Stomach smooth muscle (tissue), 2 donors: ENCODE measurements at regions not wholly inside any gene's neighbourhood (a gene's known extent, or its start where the extent isn't known, plus 50 kb on each side); places are given as distances from the start of the nearest gene placed in this dataset.

Experiments used
- H3K27ac ChIP-seq: one replicate; pipeline ENCODE4 v1.7.0; 2013; ENCODE audit warnings: mild to moderate bottlenecking, low read length, inconsistent platforms
- H3K27me3 ChIP-seq, 2 donors: one replicate each; pipeline ENCODE4 v1.7.0; 2013; ENCODE audit warnings: low read length in 2 of 2; ENCODE audit not compliant: insufficient read depth in 2 of 2, control insufficient read depth in 1 of 2
- H3K36me3 ChIP-seq, 2 donors: one replicate each; pipeline ENCODE4 v1.7.0; 2013; ENCODE audit warnings: low read length in 2 of 2; ENCODE audit not compliant: control insufficient read depth in 2 of 2, insufficient read depth in 2 of 2
- H3K4me1 ChIP-seq: one replicate; pipeline ENCODE4 v1.7.0; 2013; ENCODE audit warnings: low read length; ENCODE audit not compliant: control insufficient read depth, insufficient read depth
- H3K4me3 ChIP-seq, 2 donors: one replicate each; pipeline ENCODE4 v1.7.0; 2013; ENCODE audit warnings: low read length in 2 of 2
- H3K9ac ChIP-seq, 2 donors: one replicate each; pipeline ENCODE4 v1.7.0; 2013; ENCODE audit warnings: low read length in 2 of 2, mild to moderate bottlenecking in 1 of 2
- H3K9me3 ChIP-seq, 2 donors: one replicate each; pipeline ENCODE4 v1.7.0; 2013; ENCODE audit warnings: low read length in 2 of 2; ENCODE audit not compliant: control insufficient read depth in 2 of 2
- donor health status: healthy.
- donor health status: Pancreatic carcinoma.

- no peaks in the 10 kb centered on the region for H3K4me1 ChIP-seq
- no peaks in the 10 kb centered on the region for H3K27me3 ChIP-seq
- no peaks in the 10 kb centered on the region for H3K9me3 ChIP-seq
- H3K9ac ChIP-seq, result no peak overlapping the region
- H3K36me3 ChIP-seq, result no peaks in the 10 kb centered on the region
- no peak overlapping the region for H3K4me3 ChIP-seq
- H3K27ac ChIP-seq, result no peak overlapping the region
These were observed 157.2 kb upstream of the NOCT start for GRCh38 chr4:138858419-138858818.

GRCh38 chr4:138857416-138857815 is 158.2 kb upstream of the NOCT start:
- H3K27me3 ChIP-seq, result no peaks in the 10 kb centered on the region
- H3K36me3 ChIP-seq, result no peaks in the 10 kb centered on the region
- no peak overlapping the region for H3K4me3 ChIP-seq
- H3K9ac ChIP-seq, result no peak overlapping the region
- no peak overlapping the region for H3K27ac ChIP-seq
- no peaks in the 10 kb centered on the region for H3K9me3 ChIP-seq
- H3K4me1 ChIP-seq, result no peaks in the 10 kb centered on the region

- Histone ChIP-seq H3K9ac (no peak overlapping the region), H3K4me1 (peaks cover 3% of the 10 kb centered on the region), H3K4me3 (no peak overlapping the region), H3K27me3 (peaks cover 2 to 5% of the 10 kb centered on the region in 2 donors), H3K36me3 (no peaks in the 10 kb centered on the region), H3K9me3 (no peaks in the 10 kb centered on the region), H3K27ac (no peak overlapping the region)
These were observed 162.9 kb upstream of the NOCT start for GRCh38 chr4:138852681-138853080.

- Histone ChIP-seq H3K4me1 (peaks cover 3% of the 10 kb centered on the region), H3K36me3 (no peaks in the 10 kb centered on the region), H3K27me3 (peaks cover 2 to 5% of the 10 kb centered on the region in 2 donors), H3K9me3 (no peaks in the 10 kb centered on the region), H3K27ac (no peak overlapping the region), H3K4me3 (peak overlapping the region in 1 of 2 donors; percentile 22), H3K9ac (no peak overlapping the region)
These were observed 163.9 kb upstream of the NOCT start for GRCh38 chr4:138851391-138852335.

GRCh38 chr4:138845664-138846063 is 169.9 kb upstream of the NOCT start:
- no peak overlapping the region for H3K9ac ChIP-seq
- no peak overlapping the region for H3K4me3 ChIP-seq
- no peaks in the 10 kb centered on the region for H3K4me1 ChIP-seq
- H3K27me3 ChIP-seq, result peaks cover 0 to 2% of the 10 kb centered on the region in 2 donors
- no peak overlapping the region for H3K27ac ChIP-seq
- no peaks in the 10 kb centered on the region for H3K9me3 ChIP-seq
- H3K36me3 ChIP-seq, result no peaks in the 10 kb centered on the region

GRCh38 chr4:138845054-138845453 is 170.5 kb upstream of the NOCT start:
- no peaks in the 10 kb centered on the region for H3K4me1 ChIP-seq
- no peak overlapping the region for H3K4me3 ChIP-seq
- H3K27ac ChIP-seq, result no peak overlapping the region
- peaks cover 0 to 3% of the 10 kb centered on the region in 2 donors for H3K27me3 ChIP-seq
- no peak overlapping the region for H3K9ac ChIP-seq
- no peaks in the 10 kb centered on the region for H3K36me3 ChIP-seq
- no peaks in the 10 kb centered on the region for H3K9me3 ChIP-seq

- Histone ChIP-seq H3K4me1 (no peaks in the 10 kb centered on the region), H3K36me3 (no peaks in the 10 kb centered on the region), H3K9me3 (no peaks in the 10 kb centered on the region), H3K4me3 (no peak overlapping the region), H3K27me3 (peaks cover 0 to 3% of the 10 kb centered on the region in 2 donors), H3K27ac (no peak overlapping the region), H3K9ac (no peak overlapping the region)
These were observed 172.0 kb upstream of the NOCT start for GRCh38 chr4:138843616-138844015.

GRCh38 chr4:138841343-138841742 is 174.2 kb upstream of the NOCT start:
- Histone ChIP-seq H3K27me3 (peaks cover 0 to 3% of the 10 kb centered on the region in 2 donors), H3K4me3 (no peak overlapping the region), H3K4me1 (no peaks in the 10 kb centered on the region), H3K9ac (no peak overlapping the region), H3K36me3 (no peaks in the 10 kb centered on the region), H3K9me3 (no peaks in the 10 kb centered on the region), H3K27ac (no peak overlapping the region)

- Histone ChIP-seq H3K27me3 (peaks cover 0 to 3% of the 10 kb centered on the region in 2 donors), H3K27ac (no peak overlapping the region), H3K9ac (no peak overlapping the region), H3K9me3 (no peaks in the 10 kb centered on the region), H3K4me1 (no peaks in the 10 kb centered on the region), H3K4me3 (no peak overlapping the region), H3K36me3 (no peaks in the 10 kb centered on the region)
These were observed 177.3 kb upstream of the NOCT start for GRCh38 chr4:138838251-138838650.

GRCh38 chr4:138835832-138836533 is 179.6 kb upstream of the NOCT start:
- Histone ChIP-seq H3K9me3 (no peaks in the 10 kb centered on the region), H3K4me3 (no peak overlapping the region), H3K9ac (no peak overlapping the region), H3K27me3 (peaks cover 0 to 3% of the 10 kb centered on the region in 2 donors), H3K4me1 (no peaks in the 10 kb centered on the region), H3K36me3 (no peaks in the 10 kb centered on the region), H3K27ac (no peak overlapping the region)

- no peak overlapping the region for H3K9ac ChIP-seq
- no peak overlapping the region for H3K27ac ChIP-seq
These were observed 181.6 kb upstream of the NOCT start for GRCh38 chr4:138833974-138834373.

More at GRCh38 chr4:138833974-138834373, 181.6 kb upstream of the NOCT start:
- no peak overlapping the region for H3K4me3 ChIP-seq
- H3K9me3 ChIP-seq, result no peaks in the 10 kb centered on the region
- no peaks in the 10 kb centered on the region for H3K27me3 ChIP-seq
- no peaks in the 10 kb centered on the region for H3K4me1 ChIP-seq
- no peaks in the 10 kb centered on the region for H3K36me3 ChIP-seq
